Neutrophil (primary cell): ENCODE measurements at regions not wholly inside any gene's neighbourhood (a gene's known extent, or its start where the extent isn't known, plus 50 kb on each side); places are given as distances from the start of the nearest gene placed in this dataset.
"Not testable (repeated sequence)": the region's sequence is repeated elsewhere in the genome, so short reads cannot be mapped to it uniquely, and the experiment has no call there.

ENCODE experiments used
- H3K27ac ChIP-seq: fragments of 200-600 bp; sonication (generic); 2 replicates; pipeline ENCODE4 v1.5.1; 2016; ENCODE audit warnings: mild to moderate bottlenecking, moderate library complexity
- H3K27me3 ChIP-seq: fragments of 200-600 bp; sonication (generic); 2 replicates; pipeline ENCODE4 v1.6.0; 2016; ENCODE audit warnings: mild to moderate bottlenecking
- H3K36me3 ChIP-seq: fragments of 200-600 bp; sonication (generic); 2 replicates; pipeline ENCODE4 v1.5.1; 2017
- H3K4me1 ChIP-seq, 2 experiments: fragments of 200-600 bp in 1 of 2; sonication (generic) in 1 of 2; 1 replicate in 1 of 2; 2 replicates in 1 of 2; pipeline versions ENCODE4 v1.5.1 to v1.6.1; 2013 to 2016; ENCODE audit warnings: low read depth in 1 of 2, low read length in 1 of 2, mild to moderate bottlenecking in 1 of 2, moderate library complexity in 1 of 2; ENCODE audit not compliant: control insufficient read depth in 1 of 2, insufficient read depth in 1 of 2
- H3K4me3 ChIP-seq, 2 experiments: fragments of 200-600 bp in 1 of 2; sonication (generic) in 1 of 2; 1 replicate in 1 of 2; 2 replicates in 1 of 2; pipeline ENCODE4 v1.5.1; 2013 to 2016; ENCODE audit warnings: low read depth in 1 of 2, low read length in 1 of 2, mild to moderate bottlenecking in 1 of 2, moderate library complexity in 1 of 2
- H3K9me3 ChIP-seq: fragments of 200-600 bp; sonication (generic); 2 replicates; pipeline ENCODE4 v1.5.1; 2016
- CTCF ChIP-seq: fragments of 200-600 bp; sonication (generic); IDR thresholded peaks from 2 replicates; pipeline ENCODE4 v1.5.1; 2016; ENCODE audit warnings: antibody characterized with exemption

GRCh38 chr2:64899081-64899865, 89.9 kb upstream of the SLC1A4 start:
- no peak for TF ChIP-seq CTCF
- Histone ChIP-seq H3K9me3 (no peaks in the 10 kb centered on the region), H3K4me3 (no peak overlapping the region), H3K27me3 (no peaks in the 10 kb centered on the region), H3K36me3 (no peaks in the 10 kb centered on the region), H3K27ac (no peak overlapping the region), H3K4me1 (peaks cover 2 to 6% of the 10 kb centered on the region in 2 experiments)

- not testable (repeated sequence) for H3K27me3 ChIP-seq, H3K27ac ChIP-seq
Measured at GRCh38 chr2:64899876-64900275, 89.3 kb upstream of the SLC1A4 start.

DNA sequence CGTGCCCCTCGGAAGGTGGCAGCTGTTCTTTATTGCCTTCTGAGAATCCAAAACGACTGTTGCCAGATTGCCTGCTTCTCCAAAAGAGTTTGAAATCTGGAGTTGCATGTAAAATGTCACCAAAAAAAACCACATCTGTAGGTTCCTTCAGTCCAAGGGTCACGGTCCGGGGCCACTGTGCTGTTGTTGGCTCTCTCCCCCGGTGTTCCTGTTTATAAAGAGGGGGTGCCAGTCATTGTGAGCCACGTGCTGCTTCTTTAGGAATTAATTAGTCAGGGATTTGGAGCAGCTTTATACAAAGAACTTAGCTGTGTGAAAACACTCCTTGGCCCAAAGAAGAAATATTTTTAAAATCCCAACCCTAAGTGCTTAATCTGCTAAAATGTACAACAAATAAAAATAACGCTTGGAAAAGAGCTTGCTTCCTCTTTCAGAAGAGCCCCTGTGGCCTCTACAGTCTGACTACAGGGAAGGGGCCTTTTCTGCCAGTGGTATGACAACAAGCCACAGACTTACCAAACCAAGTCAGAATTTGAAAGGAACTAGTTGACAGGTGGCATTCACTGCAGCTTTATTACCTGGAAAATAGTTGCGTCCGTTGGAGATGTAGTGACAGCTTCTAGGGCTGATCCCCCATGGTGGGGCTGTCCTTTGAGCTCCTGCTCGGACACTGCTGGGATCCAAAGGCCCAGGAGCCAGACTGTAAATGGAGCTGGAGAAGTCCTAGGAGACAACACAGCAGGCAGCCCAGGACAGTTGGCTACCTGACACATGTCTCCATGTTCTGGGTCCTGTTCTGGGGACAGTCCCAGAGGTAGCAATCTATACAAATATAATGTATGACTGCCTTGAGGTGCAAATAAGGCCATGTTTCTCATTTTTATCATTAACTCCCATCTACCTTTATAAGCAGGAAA, 84.5 kb upstream of the SLC1A4 start:
- H3K4me1 ChIP-seq: peaks cover 16 to 30% of the 10 kb centered on the region in 2 experiments
- H3K27me3 ChIP-seq: no peaks in the 10 kb centered on the region
- peak overlapping the region; percentile 46 for H3K27ac ChIP-seq
- TF ChIP-seq CTCF: no peak
- no peaks in the 10 kb centered on the region for H3K36me3 ChIP-seq
- H3K9me3 ChIP-seq: no peaks in the 10 kb centered on the region
- no peak overlapping the region for H3K4me3 ChIP-seq

More at GRCh38 chr2:64899876-64900275, 89.3 kb upstream of the SLC1A4 start:
- H3K4me3 ChIP-seq, H3K36me3 ChIP-seq, H3K9me3 ChIP-seq: not testable (repeated sequence)
- peaks cover 8 to 12% of the 10 kb centered on the region in 2 experiments for H3K4me1 ChIP-seq

- Histone ChIP-seq H3K4me3 (no peak overlapping the region), H3K4me1 (peaks cover 16 to 30% of the 10 kb centered on the region in 2 experiments), H3K9me3 (no peaks in the 10 kb centered on the region), H3K27me3 (no peaks in the 10 kb centered on the region), H3K27ac (peak overlapping the region; percentile 46), H3K36me3 (no peaks in the 10 kb centered on the region)
- TF ChIP-seq CTCF: no peak
Measured at GRCh38 chr2:64905338-64906024, 83.7 kb upstream of the SLC1A4 start.

GRCh38 chr2:64906853-64907536, 82.2 kb upstream of the SLC1A4 start:
- H3K36me3 ChIP-seq: no peaks in the 10 kb centered on the region
- no peak for TF ChIP-seq CTCF
- no peak overlapping the region for H3K27ac ChIP-seq
- H3K27me3 ChIP-seq: no peaks in the 10 kb centered on the region
- no peak overlapping the region for H3K4me3 ChIP-seq
- peaks cover 16 to 30% of the 10 kb centered on the region in 2 experiments for H3K4me1 ChIP-seq
- H3K9me3 ChIP-seq: no peaks in the 10 kb centered on the region
